Brain microvascular endothelial cell (primary cell): ENCODE measurements at regions not wholly inside any gene's neighbourhood (a gene's known extent, or its start where the extent isn't known, plus 50 kb on each side); places are given as distances from the start of the nearest gene placed in this dataset.
"Not testable (repeated sequence)": the region's sequence is repeated elsewhere in the genome, so short reads cannot be mapped to it uniquely, and the experiment has no call there.

ENCODE experiments used
- DNase-seq: peaks from one replicate; pipeline ENCODE4 v3.0.0-alpha.2; 2020
- H3K27ac ChIP-seq: fragments of 250-450 bp; sonication (Bioruptor Pico); 2 replicates; pipeline ENCODE4 v1.5.1; 2020; ENCODE audit warnings: mild to moderate bottlenecking, moderate library complexity
- H3K27me3 ChIP-seq: fragments of 250-450 bp; sonication (Bioruptor Pico); replicated peaks from 2 replicates; pipeline ENCODE4 v1.5.1; 2020; ENCODE audit warnings: mild to moderate bottlenecking
- H3K36me3 ChIP-seq: fragments of 250-450 bp; sonication (Bioruptor Pico); replicated peaks from 2 replicates; pipeline ENCODE4 v1.5.1; 2020; ENCODE audit warnings: mild to moderate bottlenecking
- H3K4me3 ChIP-seq: 2 replicates; pipeline ENCODE4 v1.5.1; 2011; ENCODE audit warnings: low read depth, mild to moderate bottlenecking, control low read depth, low read length, moderate library complexity
- in situ Hi-C: cut with HindIII; loops from 2 replicates; pipeline ENCODE4 v1.10.0; 2017; ENCODE audit warnings: low sequenced_read_pairs, low pct_ligation_motif_present
- TF ChIP-seq, protein P1 (sequence below): IDR thresholded peaks from 2 replicates; pipeline ENCODE4 v1.5.1; 2011; ENCODE audit warnings: low read depth, mild to moderate bottlenecking, moderate library complexity, low read length, control low read depth, inconsistent platforms; ENCODE audit errors: missing control alignments

DNA sequence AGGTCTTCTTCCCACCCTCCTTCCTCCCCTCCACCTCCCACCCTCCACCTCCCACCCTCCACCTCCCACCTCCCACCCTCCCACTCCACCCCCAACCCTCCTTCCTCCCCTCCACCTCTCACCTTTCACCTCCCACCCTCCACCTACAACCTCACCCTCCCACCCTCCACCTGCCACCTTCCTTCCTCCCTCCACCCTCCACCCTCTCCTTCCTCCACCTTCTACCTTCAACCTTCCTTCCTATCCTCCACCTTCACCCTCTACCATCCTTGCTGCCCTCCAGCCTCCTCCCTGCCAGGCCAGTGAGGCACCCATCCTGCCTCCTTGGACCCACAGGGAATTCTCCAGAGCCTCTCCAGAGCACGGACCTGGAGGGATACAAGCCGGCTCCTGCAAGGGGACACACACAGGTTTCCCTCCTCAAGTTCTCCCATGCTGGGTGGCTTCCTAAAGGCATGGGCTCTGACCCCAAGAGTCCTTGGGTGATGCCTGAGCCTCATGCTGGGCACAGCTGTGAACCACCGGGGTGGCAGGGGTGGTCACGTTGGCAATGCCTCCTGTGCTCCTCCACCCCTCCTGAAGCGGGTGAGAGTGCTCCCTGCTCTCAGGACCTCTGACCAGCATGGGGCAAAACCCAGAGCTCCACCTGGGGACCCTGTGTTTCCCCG is 293.0 kb downstream of the NDUFA10 start:
- TF ChIP-seq, protein P1, sequence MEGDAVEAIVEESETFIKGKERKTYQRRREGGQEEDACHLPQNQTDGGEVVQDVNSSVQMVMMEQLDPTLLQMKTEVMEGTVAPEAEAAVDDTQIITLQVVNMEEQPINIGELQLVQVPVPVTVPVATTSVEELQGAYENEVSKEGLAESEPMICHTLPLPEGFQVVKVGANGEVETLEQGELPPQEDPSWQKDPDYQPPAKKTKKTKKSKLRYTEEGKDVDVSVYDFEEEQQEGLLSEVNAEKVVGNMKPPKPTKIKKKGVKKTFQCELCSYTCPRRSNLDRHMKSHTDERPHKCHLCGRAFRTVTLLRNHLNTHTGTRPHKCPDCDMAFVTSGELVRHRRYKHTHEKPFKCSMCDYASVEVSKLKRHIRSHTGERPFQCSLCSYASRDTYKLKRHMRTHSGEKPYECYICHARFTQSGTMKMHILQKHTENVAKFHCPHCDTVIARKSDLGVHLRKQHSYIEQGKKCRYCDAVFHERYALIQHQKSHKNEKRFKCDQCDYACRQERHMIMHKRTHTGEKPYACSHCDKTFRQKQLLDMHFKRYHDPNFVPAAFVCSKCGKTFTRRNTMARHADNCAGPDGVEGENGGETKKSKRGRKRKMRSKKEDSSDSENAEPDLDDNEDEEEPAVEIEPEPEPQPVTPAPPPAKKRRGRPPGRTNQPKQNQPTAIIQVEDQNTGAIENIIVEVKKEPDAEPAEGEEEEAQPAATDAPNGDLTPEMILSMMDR, result no peak
- Histone ChIP-seq H3K36me3 (no peaks in the 10 kb centered on the region), H3K4me3 (no peak overlapping the region), H3K27ac (no peak overlapping the region), H3K27me3 (no peaks in the 10 kb centered on the region)
- no peak for DNase-seq
- in situ Hi-C loops, result no loop called here

DNA sequence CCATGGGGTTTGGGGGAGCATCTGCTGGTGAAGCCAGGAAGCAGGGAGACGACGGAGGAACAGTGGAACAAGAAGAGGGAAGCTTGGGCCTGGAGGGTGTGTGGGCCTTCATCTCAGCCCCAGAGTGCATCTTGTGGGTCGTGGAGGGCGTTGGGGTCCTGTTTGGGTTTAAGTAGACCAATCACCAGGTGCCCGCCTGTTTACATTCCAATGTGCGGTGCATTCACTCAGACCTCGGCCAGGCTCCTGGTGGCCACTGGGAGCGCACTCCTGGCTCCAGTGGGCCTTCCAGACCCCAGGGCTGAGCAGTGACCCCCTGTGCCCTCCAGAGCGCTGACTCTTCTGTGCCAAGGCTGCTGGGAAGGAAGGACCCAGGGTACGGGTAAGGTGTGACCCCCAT is 293.7 kb downstream of the NDUFA10 start:
- DNase-seq, result no peak
- Histone ChIP-seq H3K27ac (no peak overlapping the region), H3K4me3 (no peak overlapping the region), H3K36me3 (no peaks in the 10 kb centered on the region), H3K27me3 (no peaks in the 10 kb centered on the region)
- TF ChIP-seq, protein P1, result no peak
- in situ Hi-C loops, result no loop called here

DNA sequence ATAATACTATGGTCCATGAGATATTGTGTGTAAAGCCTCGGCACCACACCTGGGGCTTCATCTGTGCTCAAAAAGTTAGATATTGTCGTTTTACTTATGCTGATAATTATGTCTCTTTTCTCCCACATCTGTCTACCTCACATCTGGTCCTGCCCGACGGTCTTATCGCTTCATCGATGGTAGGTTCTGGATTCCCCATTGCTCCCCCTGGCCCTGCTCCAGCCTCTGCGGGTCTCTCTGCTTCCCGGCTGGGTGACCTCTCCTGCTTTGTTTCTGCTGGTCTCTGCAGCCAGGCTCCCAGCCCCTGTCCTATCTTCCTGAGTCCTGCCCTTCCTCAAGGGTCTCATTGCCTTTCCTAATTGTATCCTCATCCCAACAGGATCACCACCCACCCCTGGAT is 294.2 kb downstream of the NDUFA10 start:
- Histone ChIP-seq H3K4me3 (no peak overlapping the region), H3K27me3 (no peaks in the 10 kb centered on the region), H3K36me3 (no peaks in the 10 kb centered on the region), H3K27ac (no peak overlapping the region)
- TF ChIP-seq, protein P1, result no peak
- in situ Hi-C loops, result no loop called here
- DNase-seq, result no peak

DNA sequence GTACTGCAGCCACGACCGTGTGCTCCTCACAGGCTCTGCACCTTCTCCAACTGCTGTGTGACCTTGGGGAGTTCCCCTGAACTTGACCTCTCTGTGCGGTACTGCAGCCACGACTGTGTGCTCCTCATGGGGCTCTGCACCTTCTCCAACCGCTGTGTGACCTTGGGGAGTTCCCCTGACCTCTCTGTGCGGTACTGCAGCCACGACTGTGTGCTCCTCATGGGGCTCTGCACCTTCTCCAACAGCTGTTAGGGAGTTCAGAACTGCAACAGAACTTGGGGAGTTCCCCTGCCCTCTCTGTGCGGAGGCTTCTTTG is 294.6 kb downstream of the NDUFA10 start:
- H3K27ac ChIP-seq, H3K27me3 ChIP-seq, H3K36me3 ChIP-seq, in situ Hi-C loops, DNase-seq, H3K4me3 ChIP-seq: not testable (repeated sequence)

DNA sequence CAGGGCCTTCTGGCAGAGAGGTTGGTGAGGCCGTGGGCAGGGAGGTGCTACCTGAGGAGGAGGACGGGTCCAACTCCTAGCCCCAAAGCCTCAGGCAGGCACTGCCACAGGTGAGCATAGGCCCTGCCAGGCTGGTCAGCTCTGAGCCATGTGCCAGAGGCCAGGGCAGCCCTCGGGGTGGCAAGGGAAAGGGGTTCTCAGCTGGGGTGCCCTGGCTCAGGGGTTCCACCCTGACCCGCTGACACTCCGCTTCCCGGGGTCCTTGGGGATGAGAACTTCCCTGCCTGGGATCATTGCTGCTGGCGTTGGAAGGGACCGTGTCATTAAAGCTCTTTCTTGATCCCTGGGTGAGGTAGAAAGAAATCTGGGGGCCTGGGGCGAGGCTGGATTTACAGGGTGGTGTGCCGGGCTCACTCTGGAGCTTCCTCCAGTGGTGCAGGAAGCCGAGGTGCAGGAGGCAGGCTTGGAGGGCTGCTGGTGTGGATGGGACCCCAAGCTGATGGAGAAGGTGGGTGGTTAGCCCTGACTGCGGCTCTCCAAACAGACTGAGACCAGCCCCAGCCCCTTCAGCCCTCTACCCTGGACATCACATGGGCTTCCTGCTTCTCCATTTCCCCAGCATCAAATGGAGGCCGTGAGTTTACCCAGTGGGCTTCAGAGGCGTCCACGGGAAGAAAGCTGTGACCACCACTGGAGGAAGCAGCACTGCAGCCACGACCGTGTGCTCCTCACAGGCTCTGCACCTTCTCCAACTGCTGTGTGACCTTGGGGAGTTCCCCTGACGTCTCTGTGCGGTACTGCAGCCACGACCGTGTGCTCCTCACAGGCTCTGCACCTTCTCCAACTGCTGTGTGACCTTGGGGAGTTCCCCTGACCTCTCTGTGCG is 295.2 kb downstream of the NDUFA10 start:
- Histone ChIP-seq H3K27me3 (no peaks in the 10 kb centered on the region), H3K4me3 (no peak overlapping the region), H3K36me3 (no peaks in the 10 kb centered on the region), H3K27ac (no peak overlapping the region)
- TF ChIP-seq, protein P1, result no peak
- DNase-seq, result no peak
- in situ Hi-C loops, result no loop called here

DNA sequence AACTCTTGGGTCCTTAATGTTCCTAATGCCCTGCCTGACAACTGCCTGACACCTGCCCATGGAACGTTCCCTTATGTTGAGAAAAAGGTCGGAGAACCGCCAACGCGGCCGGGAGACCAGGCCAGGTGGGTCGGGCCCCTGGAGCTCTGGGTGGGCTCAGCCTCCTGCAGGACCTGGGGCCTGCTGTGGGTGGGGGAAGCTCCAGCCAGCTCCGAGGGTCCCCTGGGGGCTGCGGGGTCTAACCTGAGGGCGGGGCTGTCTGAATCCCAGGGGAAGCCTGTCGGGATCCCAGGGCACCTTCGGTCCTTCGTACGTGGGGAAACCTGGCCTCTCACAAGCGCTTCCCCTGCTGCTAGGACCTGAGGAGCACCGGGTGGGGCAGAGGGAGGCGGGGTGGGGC is 296.0 kb downstream of the NDUFA10 start:
- Histone ChIP-seq H3K4me3 (no peak overlapping the region), H3K27ac (no peak overlapping the region), H3K36me3 (no peaks in the 10 kb centered on the region), H3K27me3 (no peaks in the 10 kb centered on the region)
- in situ Hi-C loops, result no loop called here
- DNase-seq, result no peak
- TF ChIP-seq, protein P1, result no peak
